ENCODE measurements at regions not wholly inside any gene's neighbourhood (a gene's known extent, or its start where the extent isn't known, plus 50 kb on each side); places are given as distances from the start of the nearest gene placed in this dataset.

DNA sequence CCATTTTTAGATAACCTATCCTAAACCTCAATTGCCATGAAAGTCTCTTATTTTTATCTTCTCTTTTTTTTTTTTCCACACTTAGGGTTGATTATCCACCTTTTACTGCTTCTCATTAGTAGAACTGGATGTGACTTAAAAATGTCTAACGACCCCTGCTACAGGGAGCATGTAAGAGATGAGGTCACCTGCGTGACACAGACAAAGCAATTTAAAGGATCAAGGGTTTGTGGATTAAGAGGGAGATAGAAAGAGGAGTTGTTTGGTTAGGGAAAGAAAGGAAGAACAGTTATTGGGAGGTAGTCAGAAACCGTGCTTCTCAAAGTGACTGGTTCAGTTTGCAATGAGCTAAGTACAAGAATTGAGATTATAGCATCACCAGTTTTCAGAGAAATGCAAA lies 239.1 kb downstream of the ALX1 start:
- H3K4me1 Mint-ChIP-seq (ENCODE audit: unreplicated experiment): no peaks in the 10 kb centered on the region
- DNase-seq (ENCODE audit: low spot score): no peak
- H3K27ac Mint-ChIP-seq (ENCODE audit: unreplicated experiment): no peak overlapping the region
- no peaks in the 10 kb centered on the region for H3K36me3 Mint-ChIP-seq (ENCODE audit: low read depth, unreplicated experiment)
- TF ChIP-seq CTCF (IDR thresholded peaks at IDR 0.05; ENCODE audit: unreplicated experiment): no peak
- H3K27me3 Mint-ChIP-seq (ENCODE audit: unreplicated experiment): no peaks in the 10 kb centered on the region
- no peak overlapping the region for H3K4me3 Mint-ChIP-seq (ENCODE audit: unreplicated experiment)
- H3K9me3 Mint-ChIP-seq (ENCODE audit: unreplicated experiment): no peaks in the 10 kb centered on the region

DNA sequence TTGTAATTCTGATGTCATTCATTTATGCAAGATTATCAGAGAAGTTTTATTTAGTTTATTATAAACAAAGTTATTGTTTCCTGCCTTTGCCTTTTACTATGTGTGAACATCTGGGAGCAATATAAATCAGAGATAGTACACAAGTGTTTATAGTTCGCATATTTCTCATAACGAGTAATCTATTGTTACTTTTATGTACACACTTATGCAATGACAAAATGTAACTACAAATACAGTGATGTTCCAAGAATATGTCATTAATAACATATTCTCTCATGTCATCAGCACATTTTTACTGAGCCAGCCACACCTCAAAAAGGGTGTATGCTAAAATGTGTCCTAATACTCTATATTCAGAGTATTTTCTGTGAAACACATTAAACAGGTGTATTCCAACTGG lies 243.2 kb downstream of the ALX1 start:
- H3K27me3 Mint-ChIP-seq (ENCODE audit: unreplicated experiment): no peaks in the 10 kb centered on the region
- no peak for DNase-seq (ENCODE audit: low spot score)
- no peaks in the 10 kb centered on the region for H3K36me3 Mint-ChIP-seq (ENCODE audit: low read depth, unreplicated experiment)
- H3K4me1 Mint-ChIP-seq (ENCODE audit: unreplicated experiment): no peaks in the 10 kb centered on the region
- no peak overlapping the region for H3K4me3 Mint-ChIP-seq (ENCODE audit: unreplicated experiment)
- TF ChIP-seq CTCF (IDR thresholded peaks at IDR 0.05; ENCODE audit: unreplicated experiment): no peak
- no peaks in the 10 kb centered on the region for H3K9me3 Mint-ChIP-seq (ENCODE audit: unreplicated experiment)
- H3K27ac Mint-ChIP-seq (ENCODE audit: unreplicated experiment): no peak overlapping the region

- Mint-ChIP-seq H3K4me1 (ENCODE audit: unreplicated experiment) (no peaks in the 10 kb centered on the region), H3K9me3 (ENCODE audit: unreplicated experiment) (no peaks in the 10 kb centered on the region), H3K27ac (ENCODE audit: unreplicated experiment) (no peak overlapping the region), H3K4me3 (ENCODE audit: unreplicated experiment) (no peak overlapping the region), H3K27me3 (ENCODE audit: unreplicated experiment) (no peaks in the 10 kb centered on the region), H3K36me3 (ENCODE audit: low read depth, unreplicated experiment) (no peaks in the 10 kb centered on the region)
- TF ChIP-seq CTCF (IDR thresholded peaks at IDR 0.05; ENCODE audit: unreplicated experiment): no peak
- no peak for DNase-seq (ENCODE audit: low spot score)
Measured at GRCh38 chr12:85527192-85527591, 247.2 kb downstream of the ALX1 start.

DNA sequence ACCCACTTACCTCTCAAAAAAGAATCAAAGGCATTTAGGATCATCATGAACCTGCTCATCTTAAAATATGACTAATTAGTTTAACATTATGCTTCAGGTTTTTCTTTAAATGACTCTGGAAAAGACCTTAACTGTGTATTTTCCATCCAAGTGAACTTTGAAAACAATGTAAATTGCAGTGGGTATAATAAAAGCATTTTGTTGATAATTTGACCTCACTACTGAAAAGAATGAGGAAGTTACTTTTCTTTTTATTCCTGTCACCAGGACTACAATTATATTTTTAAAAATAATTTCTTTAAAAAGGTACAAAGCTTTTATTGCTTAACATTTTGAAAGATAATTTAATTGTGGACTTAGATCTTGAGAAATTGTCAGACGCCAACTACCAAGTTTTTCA lies 249.9 kb downstream of the ALX1 start:
- no peak for TF ChIP-seq CTCF (IDR thresholded peaks at IDR 0.05; ENCODE audit: unreplicated experiment)
- no peak overlapping the region for H3K27ac Mint-ChIP-seq (ENCODE audit: unreplicated experiment)

GRCh38 chr12:85530456-85530855 lies 250.4 kb downstream of the ALX1 start:
- H3K27me3 Mint-ChIP-seq (ENCODE audit: unreplicated experiment): no peaks in the 10 kb centered on the region
- DNase-seq (ENCODE audit: low spot score): no peak
- TF ChIP-seq CTCF (IDR thresholded peaks at IDR 0.05; ENCODE audit: unreplicated experiment): no peak
- no peaks in the 10 kb centered on the region for H3K4me1 Mint-ChIP-seq (ENCODE audit: unreplicated experiment)
- H3K36me3 Mint-ChIP-seq (ENCODE audit: low read depth, unreplicated experiment): no peaks in the 10 kb centered on the region
- no peaks in the 10 kb centered on the region for H3K9me3 Mint-ChIP-seq (ENCODE audit: unreplicated experiment)
- H3K4me3 Mint-ChIP-seq (ENCODE audit: unreplicated experiment): no peak overlapping the region
- H3K27ac Mint-ChIP-seq (ENCODE audit: unreplicated experiment): no peak overlapping the region

More for the DNA sequence above, 249.9 kb downstream of the ALX1 start:
- Mint-ChIP-seq H3K27me3 (ENCODE audit: unreplicated experiment) (no peaks in the 10 kb centered on the region), H3K36me3 (ENCODE audit: low read depth, unreplicated experiment) (no peaks in the 10 kb centered on the region), H3K9me3 (ENCODE audit: unreplicated experiment) (no peaks in the 10 kb centered on the region), H3K4me1 (ENCODE audit: unreplicated experiment) (no peaks in the 10 kb centered on the region), H3K4me3 (ENCODE audit: unreplicated experiment) (no peak overlapping the region)
- no peak for DNase-seq (ENCODE audit: low spot score)
